HL-60/S4 treated with retinoic acid at 250 ng/mL for 4 days and 3 days (cell line): ENCODE measurements at regions not wholly inside any gene's neighbourhood (a gene's known extent, or its start where the extent isn't known, plus 50 kb on each side); places are given as distances from the start of the nearest gene placed in this dataset.
"Not testable (repeated sequence)": the region's sequence is repeated elsewhere in the genome, so short reads cannot be mapped to it uniquely, and the experiment has no call there.

Source experiments
- in situ Hi-C: fragments of 300-500 bp; cut with MboI; formaldehyde crosslinking; loops from 2 replicates; pipeline ENCODE4 v1.7.0; 2022; ENCODE audit warnings: low sequenced_read_pairs

GRCh38 chr16:29237495-29237894 lies 169.0 kb downstream of the NPIPB11 start:
- in situ Hi-C loops: not testable (repeated sequence)

GRCh38 chr16:29237023-29237422 lies 169.5 kb downstream of the NPIPB11 start:
- in situ Hi-C loops: not testable (repeated sequence)

GRCh38 chr16:29235836-29236370 lies 170.6 kb downstream of the NPIPB11 start:
- in situ Hi-C loops: not testable (repeated sequence)

GRCh38 chr16:29234536-29235275 lies 171.8 kb downstream of the NPIPB11 start:
- in situ Hi-C loops: not testable (repeated sequence)

- in situ Hi-C loops: not testable (repeated sequence)
These were observed 172.7 kb downstream of the NPIPB11 start for GRCh38 chr16:29233705-29234404.

GRCh38 chr16:29232811-29233704 lies 173.5 kb downstream of the NPIPB11 start:
- in situ Hi-C loops: no loop called here

GRCh38 chr16:29232160-29232705 lies 174.3 kb downstream of the NPIPB11 start:
- in situ Hi-C loops: not testable (repeated sequence)

- in situ Hi-C loops: no loop called here
These were observed 175.3 kb downstream of the NPIPB11 start for GRCh38 chr16:29231244-29231643.

GRCh38 chr16:29230671-29231096 lies 175.8 kb downstream of the NPIPB11 start:
- in situ Hi-C loops: no loop called here

GRCh38 chr16:29230006-29230668 lies 176.4 kb downstream of the NPIPB11 start:
- in situ Hi-C loops: not testable (repeated sequence)

- in situ Hi-C loops: not testable (repeated sequence)
These were observed 176.9 kb downstream of the NPIPB11 start for GRCh38 chr16:29229616-29230005.

GRCh38 chr16:29228664-29229611 lies 177.6 kb downstream of the NPIPB11 start:
- in situ Hi-C loops: not testable (repeated sequence)

GRCh38 chr16:29227751-29228663 lies 178.5 kb downstream of the NPIPB11 start:
- in situ Hi-C loops: not testable (repeated sequence)

- in situ Hi-C loops: no loop called here
These were observed 179.7 kb downstream of the NPIPB11 start for GRCh38 chr16:29226782-29227181.

- in situ Hi-C loops: not testable (repeated sequence)
These were observed 181.8 kb downstream of the NPIPB11 start for GRCh38 chr16:29224675-29225074.

GRCh38 chr16:29222615-29223014 lies 183.9 kb downstream of the NPIPB11 start:
- in situ Hi-C loops: not testable (repeated sequence)

GRCh38 chr16:29222008-29222407 lies 184.5 kb downstream of the NPIPB11 start:
- in situ Hi-C loops: not testable (repeated sequence)
